MM.1S (cell line): ENCODE measurements at regions not wholly inside any gene's neighbourhood (a gene's known extent, or its start where the extent isn't known, plus 50 kb on each side); places are given as distances from the start of the nearest gene placed in this dataset.

Source experiments
- EZH2 ChIP-seq: fragments of 300-600 bp; sonication (generic); optimal IDR thresholded peaks from 2 replicates; pipeline ENCODE3; 2017; ENCODE audit warnings: low read depth, mild to moderate bottlenecking, antibody characterized with exemption, low read length, mixed read lengths
- EZH2phosphoT487 ChIP-seq: fragments of 300-600 bp; sonication (generic); IDR thresholded peaks from 2 replicates; pipeline ENCODE4 v1.6.1; 2018; ENCODE audit warnings: antibody characterized with exemption, low read length
- TF ChIP-seq, protein P1 (sequence below): fragments of 300-600 bp; sonication (generic); IDR thresholded peaks from 2 replicates; pipeline ENCODE4 v1.5.1; 2016; ENCODE audit warnings: antibody characterized with exemption, low read length, mixed read lengths

DNA sequence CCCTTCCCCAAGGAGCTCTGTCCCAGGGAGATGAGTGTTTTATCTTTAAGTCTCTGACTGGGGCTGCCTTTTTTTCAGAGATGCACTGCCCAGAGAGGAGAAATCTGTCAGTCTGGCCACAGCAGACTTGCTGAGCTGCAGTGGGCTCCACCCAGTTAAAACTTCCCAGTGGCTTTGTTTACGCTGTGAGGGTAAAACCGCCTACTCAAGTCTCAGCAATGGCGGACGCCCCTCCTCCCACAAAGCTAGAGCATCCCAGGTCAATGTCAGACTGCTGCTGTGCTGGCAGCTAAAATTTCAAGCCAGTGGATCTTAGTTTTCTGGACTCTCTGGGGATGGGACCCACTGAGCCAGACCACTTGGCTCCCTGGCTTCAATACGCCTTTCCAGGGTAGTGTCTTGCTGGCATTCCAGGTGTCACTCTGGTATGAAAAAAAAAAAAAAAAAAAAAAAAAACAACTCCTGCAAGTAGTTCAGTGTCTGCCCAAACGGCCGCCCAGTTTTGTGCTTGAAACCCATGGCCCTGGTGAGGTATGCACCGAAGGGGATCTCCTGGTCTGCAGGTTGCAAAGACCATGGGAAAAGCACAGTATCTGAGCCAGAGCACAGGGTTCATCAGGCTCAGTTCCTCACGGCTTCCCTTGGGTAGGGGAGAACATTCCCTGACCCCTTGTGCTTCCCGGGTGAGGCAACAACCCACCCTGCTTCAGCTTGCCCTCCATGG is 1616.1 kb upstream of the ADGRL3 start:
- TF ChIP-seq, protein P1, sequence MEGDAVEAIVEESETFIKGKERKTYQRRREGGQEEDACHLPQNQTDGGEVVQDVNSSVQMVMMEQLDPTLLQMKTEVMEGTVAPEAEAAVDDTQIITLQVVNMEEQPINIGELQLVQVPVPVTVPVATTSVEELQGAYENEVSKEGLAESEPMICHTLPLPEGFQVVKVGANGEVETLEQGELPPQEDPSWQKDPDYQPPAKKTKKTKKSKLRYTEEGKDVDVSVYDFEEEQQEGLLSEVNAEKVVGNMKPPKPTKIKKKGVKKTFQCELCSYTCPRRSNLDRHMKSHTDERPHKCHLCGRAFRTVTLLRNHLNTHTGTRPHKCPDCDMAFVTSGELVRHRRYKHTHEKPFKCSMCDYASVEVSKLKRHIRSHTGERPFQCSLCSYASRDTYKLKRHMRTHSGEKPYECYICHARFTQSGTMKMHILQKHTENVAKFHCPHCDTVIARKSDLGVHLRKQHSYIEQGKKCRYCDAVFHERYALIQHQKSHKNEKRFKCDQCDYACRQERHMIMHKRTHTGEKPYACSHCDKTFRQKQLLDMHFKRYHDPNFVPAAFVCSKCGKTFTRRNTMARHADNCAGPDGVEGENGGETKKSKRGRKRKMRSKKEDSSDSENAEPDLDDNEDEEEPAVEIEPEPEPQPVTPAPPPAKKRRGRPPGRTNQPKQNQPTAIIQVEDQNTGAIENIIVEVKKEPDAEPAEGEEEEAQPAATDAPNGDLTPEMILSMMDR = no peak
- TF ChIP-seq EZH2phosphoT487 = no peak
- no peak for TF ChIP-seq EZH2
